CD14-positive monocyte (primary cell): ENCODE measurements at regions not wholly inside any gene's neighbourhood (a gene's known extent, or its start where the extent isn't known, plus 50 kb on each side); places are given as distances from the start of the nearest gene placed in this dataset.

ENCODE experiments used
- DNase-seq, 3 donors: peaks; one replicate each; pipeline ENCODE4 v3.0.0-alpha.2; 2011 to 2022
- H2AFZ ChIP-seq: 2 replicates; pipeline ENCODE4 v1.6.0; 2012; ENCODE audit warnings: mild to moderate bottlenecking, low read depth, low read length, inconsistent platforms; ENCODE audit not compliant: insufficient read depth, poor library complexity, severe bottlenecking
- H3K27ac ChIP-seq, 2 donors: 1 replicate in 1 of 2; 2 replicates in 1 of 2; pipeline ENCODE4 v1.5.1; 2012 to 2013; ENCODE audit warnings: low read length in 2 of 2, control low read depth in 1 of 2, inconsistent platforms in 1 of 2, low read depth in 1 of 2, mild to moderate bottlenecking in 1 of 2
- H3K27me3 ChIP-seq, 2 donors: one replicate each; pipeline versions ENCODE4 v1.6.0 to v1.6.1; 2011 to 2013; ENCODE audit warnings: low read length in 2 of 2; ENCODE audit not compliant: control insufficient read depth in 2 of 2, insufficient read depth in 2 of 2
- H3K36me3 ChIP-seq, 2 donors: replicated peaks in 1 of 2; 1 replicate in 1 of 2; 2 replicates in 1 of 2; pipeline versions ENCODE4 v1.5.1 to v1.6.1; 2012 to 2013; ENCODE audit warnings: low read length in 2 of 2, control low read depth in 1 of 2, inconsistent platforms in 1 of 2, mild to moderate bottlenecking in 1 of 2; ENCODE audit not compliant: insufficient read depth in 2 of 2, control insufficient read depth in 1 of 2
- H3K4me1 ChIP-seq, 2 donors: 1 replicate in 1 of 2; 2 replicates in 1 of 2; pipeline versions ENCODE4 v1.5.1 to v1.6.1; 2012 to 2013; ENCODE audit warnings: low read length in 2 of 2, control low read depth in 1 of 2, inconsistent platforms in 1 of 2, mild to moderate bottlenecking in 1 of 2, moderate library complexity in 1 of 2; ENCODE audit not compliant: insufficient read depth in 2 of 2, control insufficient read depth in 1 of 2
- H3K4me2 ChIP-seq: replicated peaks from 2 replicates; pipeline ENCODE3; 2012; ENCODE audit warnings: low read length, moderate library complexity, mild to moderate bottlenecking; ENCODE audit not compliant: poor library complexity, severe bottlenecking; ENCODE audit errors: extremely low read depth
- H3K4me3 ChIP-seq, 3 experiments: fragments of 200-600 bp in 1 of 3; sonication (generic) in 1 of 3; replicated peaks in 1 of 3; 1 replicate in 2 of 3; 2 replicates in 1 of 3; pipeline ENCODE4 v1.5.1; 2011 to 2013; ENCODE audit warnings: low read length in 3 of 3, mild to moderate bottlenecking in 3 of 3, control low read depth in 2 of 3, low read depth in 2 of 3, inconsistent platforms in 1 of 3, moderate library complexity in 1 of 3
- H3K79me2 ChIP-seq: 2 replicates; pipeline ENCODE4 v1.6.0; 2012; ENCODE audit warnings: mild to moderate bottlenecking, control low read depth, inconsistent platforms, low read length, moderate library complexity; ENCODE audit not compliant: insufficient read depth
- H3K9ac ChIP-seq: 2 replicates; pipeline ENCODE4 v1.6.0; 2017; ENCODE audit warnings: low read length, mild to moderate bottlenecking; ENCODE audit not compliant: insufficient read depth, poor library complexity, severe bottlenecking
- H3K9me3 ChIP-seq, 2 donors: replicated peaks in 1 of 2; 1 replicate in 1 of 2; 2 replicates in 1 of 2; pipeline versions ENCODE4 v1.5.1 to v1.6.1; 2012 to 2013; ENCODE audit warnings: low read length in 2 of 2, control low read depth in 1 of 2; ENCODE audit not compliant: control insufficient read depth in 1 of 2, insufficient read depth in 1 of 2
- H4K20me1 ChIP-seq: 2 replicates; pipeline ENCODE4 v1.6.0; 2012; ENCODE audit warnings: mild to moderate bottlenecking, low read length, control low read depth, moderate library complexity; ENCODE audit not compliant: insufficient read depth
- H3K27ac Mint-ChIP-seq, 7 donors: one replicate each; pipeline ENCODE4 v1.8.0; 2020; ENCODE audit warnings: mild to moderate bottlenecking in 7 of 7, mixed read lengths in 7 of 7, moderate library complexity in 6 of 7, inconsistent platforms in 2 of 7
- H3K27me3 Mint-ChIP-seq, 3 donors: one replicate each; pipeline ENCODE4 v1.8.0; 2021 to 2022; ENCODE audit warnings: low read depth in 3 of 3, mild to moderate bottlenecking in 3 of 3, mixed read lengths in 3 of 3, moderate library complexity in 3 of 3, inconsistent platforms in 1 of 3
- H3K36me3 Mint-ChIP-seq, 2 donors: one replicate each; pipeline ENCODE4 v1.8.0; 2020; ENCODE audit warnings: mixed read lengths in 2 of 2, inconsistent platforms in 1 of 2, mild to moderate bottlenecking in 1 of 2
- H3K4me1 Mint-ChIP-seq: one replicate; pipeline ENCODE4 v1.8.0; 2020; ENCODE audit warnings: mild to moderate bottlenecking, mixed read lengths
- H3K4me3 Mint-ChIP-seq, 2 donors: one replicate each; pipeline ENCODE4 v1.8.0; 2020; ENCODE audit warnings: mild to moderate bottlenecking in 2 of 2, mixed read lengths in 2 of 2, moderate library complexity in 1 of 2
- H3K9me3 Mint-ChIP-seq, 7 donors: one replicate each; pipeline ENCODE4 v1.8.0; 2020 to 2022; ENCODE audit warnings: mixed read lengths in 7 of 7, mild to moderate bottlenecking in 6 of 7, moderate library complexity in 6 of 7, inconsistent platforms in 2 of 7
- CTCF ChIP-seq: fragments of 200-600 bp; IDR thresholded peaks from one replicate; pipeline ENCODE4 v1.8.0; 2022; ENCODE audit warnings: antibody characterized with exemption, mild to moderate bottlenecking
- WGBS: methylation state at CpG from one replicate; pipeline ENCODE4 v1.1.5; 2013; ENCODE audit warnings: missing lambda C conversion rate; ENCODE audit not compliant: insufficient coverage; 5-methylcytosine and 5-hydroxymethylcytosine counted together
- intact Hi-C, 2 donors: fragments of 100-400 bp; cut with micrococcal nuclease; formaldehyde crosslinking; loops; one replicate each; pipeline versions ENCODE4 v1.15.0 to v1.15.1; 2023

GRCh38 chr6:156564127-156564806 lies 212.9 kb upstream of the ARID1B start:
- no peak overlapping the region for H2AFZ ChIP-seq
- Mint-ChIP-seq H3K27me3 (peaks cover 0 to 2% (median 1%) of the 10 kb centered on the region in 3 donors), H3K27ac (no peak overlapping the region), H3K9me3 (peaks cover 2 to 17% (median 7%) of the 10 kb centered on the region in 7 donors), H3K36me3 (no peaks in the 10 kb centered on the region), H3K4me3 (no peak overlapping the region), H3K4me1 (peaks cover 5% of the 10 kb centered on the region)
- H3K27ac ChIP-seq: no peak overlapping the region
- no peaks in the 10 kb centered on the region for H3K36me3 ChIP-seq
- H3K79me2 ChIP-seq: no peaks in the 10 kb centered on the region
- TF ChIP-seq CTCF: peak; percentile 92
- peaks cover 0 to 4% of the 10 kb centered on the region in 2 donors for H3K9me3 ChIP-seq
- no peak overlapping the region for H3K4me3 ChIP-seq
- DNase-seq: peak; percentile 42 to 59 (median 57)
- intact Hi-C loops: no loop called here
- H3K4me2 ChIP-seq: no peak overlapping the region
- 0% methylated on average over 2 of the region's 14 CpGs for WGBS
- H3K27me3 ChIP-seq: no peaks in the 10 kb centered on the region
- H3K4me1 ChIP-seq: peaks cover 0 to 3% of the 10 kb centered on the region in 2 donors
- no peak overlapping the region for H3K9ac ChIP-seq
- H4K20me1 ChIP-seq: no peaks in the 10 kb centered on the region

GRCh38 chr6:156563714-156564113 lies 213.5 kb upstream of the ARID1B start:
- no peaks in the 10 kb centered on the region for H3K36me3 Mint-ChIP-seq
- H3K9me3 Mint-ChIP-seq: peaks cover 0 to 17% (median 5%) of the 10 kb centered on the region in 7 donors

More at GRCh38 chr6:156563714-156564113, 213.5 kb upstream of the ARID1B start:
- Histone ChIP-seq H3K4me3 (no peak overlapping the region), H3K9me3 (peaks cover 0 to 4% of the 10 kb centered on the region in 2 donors), H3K27me3 (no peaks in the 10 kb centered on the region), H3K79me2 (no peaks in the 10 kb centered on the region), H3K4me1 (peaks cover 0 to 3% of the 10 kb centered on the region in 2 donors), H3K36me3 (no peaks in the 10 kb centered on the region), H3K27ac (no peak overlapping the region), H4K20me1 (no peaks in the 10 kb centered on the region), H3K9ac (no peak overlapping the region), H3K4me2 (no peak overlapping the region), H2AFZ (no peak overlapping the region)
- no peak for DNase-seq
- no peak for TF ChIP-seq CTCF
- H3K27ac Mint-ChIP-seq: no peak overlapping the region
- 83% methylated on average over 1 of the region's 9 CpGs for WGBS
- no peak overlapping the region for H3K4me3 Mint-ChIP-seq
- peaks cover 0 to 3% (median 2%) of the 10 kb centered on the region in 3 donors for H3K27me3 Mint-ChIP-seq
- peaks cover 5% of the 10 kb centered on the region for H3K4me1 Mint-ChIP-seq
- intact Hi-C loops: no loop called here
